ENCODE measurements at regions not wholly inside any gene's neighbourhood (a gene's known extent, or its start where the extent isn't known, plus 50 kb on each side); places are given as distances from the start of the nearest gene placed in this dataset.

DNA sequence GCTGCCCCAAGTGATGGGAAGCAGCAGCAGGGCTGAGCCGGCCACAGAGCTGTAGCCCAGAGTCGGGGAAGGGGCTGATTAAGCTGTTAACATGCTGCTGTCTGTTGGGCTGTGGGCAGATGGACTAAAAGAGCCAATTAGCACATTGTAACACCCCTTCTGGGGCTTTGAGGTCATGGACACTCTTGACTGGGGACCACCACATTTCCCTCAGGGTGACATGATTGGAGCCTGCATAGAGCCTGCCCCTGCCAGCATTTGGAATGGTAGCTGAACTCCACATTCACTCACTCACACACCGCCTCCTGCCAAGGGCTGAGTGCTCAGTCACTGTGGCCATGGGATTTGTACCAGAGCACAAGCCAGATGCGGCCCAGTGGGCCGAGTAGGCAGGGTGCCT is 646.9 kb downstream of the FAT4 start:
- Histone ChIP-seq H3K27me3 (ENCODE audit: control insufficient read depth in 1 of 2, insufficient read depth in 2 of 2, low read length in 2 of 2) (no peaks in the 10 kb centered on the region), H3K79me2 (ENCODE audit: insufficient read depth, low read length) (no peaks in the 10 kb centered on the region), H3K4me2 (ENCODE audit: low read depth, low read length) (no peak overlapping the region), H3K4me1 (ENCODE audit: insufficient read depth, low read length) (no peaks in the 10 kb centered on the region), H3K9ac (ENCODE audit: insufficient read depth, low read depth, low read length) (no peak overlapping the region), H3K4me3 (replicated peaks in 1 of 3; ENCODE audit: insufficient read depth in 1 of 3, low read depth in 2 of 3, low read length in 3 of 3) (no peak overlapping the region), H3K9me3 (ENCODE audit: low read length) (no peaks in the 10 kb centered on the region), H4K20me1 (ENCODE audit: insufficient read depth, low read length) (no peaks in the 10 kb centered on the region), H2AFZ (ENCODE audit: low read length) (no peak overlapping the region), H3K27ac (ENCODE audit: extremely low read length, insufficient read depth, low read length) (no peak overlapping the region), H3K36me3 (replicated peaks in 1 of 2; ENCODE audit: control insufficient read depth in 1 of 2, insufficient read depth in 2 of 2, low read length in 2 of 2) (no peaks in the 10 kb centered on the region)
- intact Hi-C loops (cut with micrococcal nuclease; ENCODE audit: unreplicated experiment) = no loop called here
- no peak for DNase-seq (ENCODE audit: low spot score)
- ChIA-PET CTCF (ENCODE audit: low intra/inter-chr PET ratio, low total read pairs) (no interaction called here), POLR2A (no interaction called here)
- ATAC-seq = no peak
- 6% methylated on average over 5 of the region's 5 CpGs for WGBS (ENCODE audit: low lambda C conversion rate)
- BruUV-seq (replicated peaks) = no TSS peak
- in situ Hi-C loops (cut with HindIII; ENCODE audit: extremely low pct_ligation_motif_present, low pct_unique_long_range_greater_than_20kb) = no loop called here
- no peak for FAIRE-seq
- TF ChIP-seq RFXAP (CRISPR knock-in tag; IDR thresholded peaks at IDR 0.05; ENCODE audit: borderline replicate concordance) = no peak
- no peak for TF ChIP-seq MBD4 (IDR thresholded peaks at IDR 0.05; ENCODE audit: borderline replicate concordance, low read length)
- no peak for TF ChIP-seq ZNF772 (CRISPR knock-in tag; IDR thresholded peaks at IDR 0.05)

DNA sequence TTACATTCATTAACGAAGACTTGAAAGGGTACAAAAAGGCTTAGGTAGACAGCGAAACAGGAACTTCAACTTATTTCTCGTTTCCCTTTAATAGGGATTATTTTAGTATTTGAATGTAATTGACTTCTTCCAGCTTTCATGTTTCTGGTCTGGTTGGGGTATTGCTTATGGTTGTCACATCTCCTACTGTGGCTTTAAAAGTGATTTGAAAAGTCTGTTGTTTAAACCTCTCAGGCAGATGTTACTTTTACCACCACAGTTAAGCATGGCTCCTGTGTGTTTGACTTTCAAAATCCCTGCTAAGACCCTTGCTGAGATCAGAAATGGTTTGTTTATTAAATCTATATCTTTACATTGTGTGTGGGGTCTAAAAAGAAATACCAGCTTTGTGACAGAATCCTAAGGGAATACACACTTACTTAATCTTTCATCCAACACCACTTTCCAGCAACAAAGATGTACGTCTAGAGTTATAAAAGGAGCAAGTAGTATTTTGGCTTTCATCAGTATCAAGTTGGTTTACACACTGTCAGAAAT is 661.2 kb downstream of the FAT4 start:
- Histone ChIP-seq H3K4me3 (replicated peaks in 1 of 3; ENCODE audit: insufficient read depth in 1 of 3, low read depth in 2 of 3, low read length in 3 of 3) (no peak overlapping the region), H3K9me3 (ENCODE audit: low read length) (no peaks in the 10 kb centered on the region; the same call in 1 of the 2 replicates), H3K27me3 (ENCODE audit: control insufficient read depth in 1 of 2, insufficient read depth in 2 of 2, low read length in 2 of 2) (no peaks in the 10 kb centered on the region), H4K20me1 (ENCODE audit: insufficient read depth, low read length) (no peaks in the 10 kb centered on the region), H3K36me3 (replicated peaks in 1 of 2; ENCODE audit: control insufficient read depth in 1 of 2, insufficient read depth in 2 of 2, low read length in 2 of 2) (no peaks in the 10 kb centered on the region), H3K4me2 (ENCODE audit: low read depth, low read length) (no peak overlapping the region), H3K4me1 (ENCODE audit: insufficient read depth, low read length) (no peaks in the 10 kb centered on the region), H2AFZ (ENCODE audit: low read length) (no peak overlapping the region), H3K79me2 (ENCODE audit: insufficient read depth, low read length) (no peaks in the 10 kb centered on the region), H3K9ac (ENCODE audit: insufficient read depth, low read depth, low read length) (no peak overlapping the region), H3K27ac (ENCODE audit: extremely low read length, insufficient read depth, low read length) (no peak overlapping the region)
- POLR2A ChIA-PET = no interaction called here
- DNase-seq (ENCODE audit: low spot score) (no peak), ATAC-seq (no peak), FAIRE-seq (no peak)
- WGBS (ENCODE audit: low lambda C conversion rate) = 7% methylated on average over 4 of the region's 4 CpGs
- no TSS peak for BruUV-seq (replicated peaks)
- CTCF ChIA-PET (ENCODE audit: low intra/inter-chr PET ratio, low total read pairs) = no interaction called here
- intact Hi-C loops (cut with micrococcal nuclease; ENCODE audit: unreplicated experiment) = no loop called here
- in situ Hi-C loops (cut with HindIII; ENCODE audit: extremely low pct_ligation_motif_present, low pct_unique_long_range_greater_than_20kb) = loop anchor here (10.0 kb wide), 1 partner anchor 661 kb away; the partner anchor contains the start of gene FAT4
- no peak for TF ChIP-seq MIER2 (CRISPR knock-in tag; IDR thresholded peaks at IDR 0.05)
- TF ChIP-seq, protein P1, sequence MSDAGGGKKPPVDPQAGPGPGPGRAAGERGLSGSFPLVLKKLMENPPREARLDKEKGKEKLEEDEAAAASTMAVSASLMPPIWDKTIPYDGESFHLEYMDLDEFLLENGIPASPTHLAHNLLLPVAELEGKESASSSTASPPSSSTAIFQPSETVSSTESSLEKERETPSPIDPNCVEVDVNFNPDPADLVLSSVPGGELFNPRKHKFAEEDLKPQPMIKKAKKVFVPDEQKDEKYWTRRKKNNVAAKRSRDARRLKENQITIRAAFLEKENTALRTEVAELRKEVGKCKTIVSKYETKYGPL (CRISPR knock-in tag; IDR thresholded peaks at IDR 0.05) = no peak
- no peak for TF ChIP-seq FOXP1 (IDR thresholded peaks at IDR 0.05)
- TF ChIP-seq FOXP1 (CRISPR knock-in tag; IDR thresholded peaks at IDR 0.05) = no peak
- no peak for TF ChIP-seq THRA (CRISPR knock-in tag; IDR thresholded peaks at IDR 0.05; ENCODE audit: borderline replicate concordance)
- no peak for TF ChIP-seq MATR3 (CRISPR knock-in tag; IDR thresholded peaks at IDR 0.05)
- no peak for TF ChIP-seq ZNF513 (CRISPR knock-in tag; conservative IDR thresholded peaks at IDR 0.05)
- TF ChIP-seq ZNF431 (CRISPR knock-in tag; IDR thresholded peaks at IDR 0.05; ENCODE audit: borderline replicate concordance, low read depth) = no peak
- no peak for TF ChIP-seq ZNF451 (CRISPR knock-in tag; IDR thresholded peaks at IDR 0.05)
- no peak for TF ChIP-seq ZNF772 (CRISPR knock-in tag; IDR thresholded peaks at IDR 0.05)
- TF ChIP-seq KAT7 (CRISPR knock-in tag; IDR thresholded peaks at IDR 0.05; ENCODE audit: borderline replicate concordance) = no peak
- no peak for TF ChIP-seq STAT5B (CRISPR knock-in tag; IDR thresholded peaks at IDR 0.05)
- no peak for TF ChIP-seq TMF1 (CRISPR knock-in tag; IDR thresholded peaks at IDR 0.05; ENCODE audit: low read depth)
- no peak for TF ChIP-seq ATM (IDR thresholded peaks at IDR 0.05; ENCODE audit: borderline replicate concordance)
- no peak for TF ChIP-seq POLR2A (IDR thresholded peaks at IDR 0.05; ENCODE audit: insufficient read depth in 1 of 2, low read depth in 2 of 2, low read length in 2 of 2)
- TF ChIP-seq ZNF773 (CRISPR knock-in tag; IDR thresholded peaks at IDR 0.05; ENCODE audit: borderline replicate concordance) = no peak
